ENCODE measurements at regions not wholly inside any gene's neighbourhood (a gene's known extent, or its start where the extent isn't known, plus 50 kb on each side); places are given as distances from the start of the nearest gene placed in this dataset.

DNA sequence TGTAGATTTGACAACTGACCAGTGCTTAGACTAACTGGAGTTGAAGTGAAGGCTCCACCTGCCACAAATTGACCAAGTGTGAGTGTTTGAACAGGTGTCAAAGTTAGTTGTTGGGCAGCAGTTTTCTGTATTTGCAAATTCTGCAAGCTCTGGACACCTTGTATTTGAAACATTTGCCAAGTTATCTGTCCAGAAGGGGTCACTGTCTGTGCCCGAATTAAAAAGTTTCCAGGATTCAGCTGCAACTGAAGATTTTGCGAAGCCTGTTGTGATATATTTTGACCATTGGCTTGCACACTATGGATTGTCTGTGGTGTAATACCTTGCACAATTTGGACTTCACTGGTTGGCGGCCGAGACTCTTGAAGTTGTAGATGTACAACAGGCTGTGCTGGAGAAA lies 1690.7 kb downstream of the SLITRK5 start:
- TF ChIP-seq, protein P1, sequence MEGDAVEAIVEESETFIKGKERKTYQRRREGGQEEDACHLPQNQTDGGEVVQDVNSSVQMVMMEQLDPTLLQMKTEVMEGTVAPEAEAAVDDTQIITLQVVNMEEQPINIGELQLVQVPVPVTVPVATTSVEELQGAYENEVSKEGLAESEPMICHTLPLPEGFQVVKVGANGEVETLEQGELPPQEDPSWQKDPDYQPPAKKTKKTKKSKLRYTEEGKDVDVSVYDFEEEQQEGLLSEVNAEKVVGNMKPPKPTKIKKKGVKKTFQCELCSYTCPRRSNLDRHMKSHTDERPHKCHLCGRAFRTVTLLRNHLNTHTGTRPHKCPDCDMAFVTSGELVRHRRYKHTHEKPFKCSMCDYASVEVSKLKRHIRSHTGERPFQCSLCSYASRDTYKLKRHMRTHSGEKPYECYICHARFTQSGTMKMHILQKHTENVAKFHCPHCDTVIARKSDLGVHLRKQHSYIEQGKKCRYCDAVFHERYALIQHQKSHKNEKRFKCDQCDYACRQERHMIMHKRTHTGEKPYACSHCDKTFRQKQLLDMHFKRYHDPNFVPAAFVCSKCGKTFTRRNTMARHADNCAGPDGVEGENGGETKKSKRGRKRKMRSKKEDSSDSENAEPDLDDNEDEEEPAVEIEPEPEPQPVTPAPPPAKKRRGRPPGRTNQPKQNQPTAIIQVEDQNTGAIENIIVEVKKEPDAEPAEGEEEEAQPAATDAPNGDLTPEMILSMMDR (IDR thresholded peaks at IDR 0.05) = peak; percentile 38
- no peak for TF ChIP-seq EZH2 (IDR thresholded peaks at IDR 0.05)
- no peaks in the 10 kb centered on the region for H3K4me1 Mint-ChIP-seq
- H3K36me3 Mint-ChIP-seq = peaks cover 2% of the 10 kb centered on the region
- Histone ChIP-seq H3K9me3 (ENCODE audit: low read depth) (no peaks in the 10 kb centered on the region), H3K4me1 (no peaks in the 10 kb centered on the region), H3F3A (ENCODE audit: low read depth) (no peaks in the 10 kb centered on the region), H3K4me3 (no peak overlapping the region), H3K36me3 (no peaks in the 10 kb centered on the region), H3K4me2 (no peak overlapping the region), H2AFZ (replicated peaks) (no peak overlapping the region), H3K27me3 (no peaks in the 10 kb centered on the region), H3K9ac (no peak overlapping the region), H3K27ac (no peak overlapping the region), H3K79me2 (ENCODE audit: low read depth) (no peaks in the 10 kb centered on the region), H4K20me1 (ENCODE audit: low read depth) (no peaks in the 10 kb centered on the region)
- H3K9me3 Mint-ChIP-seq = peaks cover 7% of the 10 kb centered on the region
- no peak overlapping the region for H3K4me3 Mint-ChIP-seq
- no peaks in the 10 kb centered on the region for H3K27me3 Mint-ChIP-seq (ENCODE audit: insufficient read depth, low read depth)
- no peak for DNase-seq (ENCODE audit: low spot score)
- H3K27ac Mint-ChIP-seq = no peak overlapping the region

DNA sequence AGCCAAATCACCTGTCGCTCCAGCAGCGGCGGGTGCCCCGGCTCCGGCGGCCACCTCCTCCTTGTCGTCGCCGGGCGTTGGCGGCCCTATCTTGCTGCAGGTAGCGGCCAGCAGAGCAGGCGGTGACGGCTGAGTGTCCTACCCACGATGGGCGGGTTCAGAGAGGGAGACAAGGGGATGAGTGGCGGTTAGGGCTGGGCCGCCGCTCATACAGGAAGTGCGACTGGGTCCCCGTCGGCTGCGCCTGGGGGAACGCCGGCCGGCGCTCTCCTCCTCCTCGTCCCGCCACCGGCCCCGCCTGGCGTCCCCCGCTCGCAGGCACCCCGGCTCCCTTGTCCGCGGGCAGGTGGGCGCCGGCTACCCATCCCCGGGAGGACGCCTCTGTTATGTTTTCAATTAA lies 1692.0 kb downstream of the SLITRK5 start:
- no peaks in the 10 kb centered on the region for H3K4me1 Mint-ChIP-seq
- H3K36me3 Mint-ChIP-seq = peaks cover 2% of the 10 kb centered on the region
- Histone ChIP-seq H3K27ac (no peak overlapping the region), H3K79me2 (ENCODE audit: low read depth) (no peaks in the 10 kb centered on the region), H4K20me1 (ENCODE audit: low read depth) (no peaks in the 10 kb centered on the region), H3K36me3 (no peaks in the 10 kb centered on the region), H3K4me2 (no peak overlapping the region), H3K9ac (no peak overlapping the region), H3K9me3 (ENCODE audit: low read depth) (no peaks in the 10 kb centered on the region), H3F3A (ENCODE audit: low read depth) (no peaks in the 10 kb centered on the region), H3K4me3 (no peak overlapping the region), H3K27me3 (no peaks in the 10 kb centered on the region), H2AFZ (replicated peaks) (no peak overlapping the region), H3K4me1 (no peaks in the 10 kb centered on the region)
- H3K4me3 Mint-ChIP-seq = no peak overlapping the region
- DNase-seq (ENCODE audit: low spot score) = no peak
- no peak overlapping the region for H3K27ac Mint-ChIP-seq
- TF ChIP-seq EZH2 (IDR thresholded peaks at IDR 0.05) (no peak), EZH2phosphoT487 (IDR thresholded peaks at IDR 0.05) (no peak)
- peaks cover 7% of the 10 kb centered on the region for H3K9me3 Mint-ChIP-seq
- H3K27me3 Mint-ChIP-seq (ENCODE audit: insufficient read depth, low read depth) = no peaks in the 10 kb centered on the region

DNA sequence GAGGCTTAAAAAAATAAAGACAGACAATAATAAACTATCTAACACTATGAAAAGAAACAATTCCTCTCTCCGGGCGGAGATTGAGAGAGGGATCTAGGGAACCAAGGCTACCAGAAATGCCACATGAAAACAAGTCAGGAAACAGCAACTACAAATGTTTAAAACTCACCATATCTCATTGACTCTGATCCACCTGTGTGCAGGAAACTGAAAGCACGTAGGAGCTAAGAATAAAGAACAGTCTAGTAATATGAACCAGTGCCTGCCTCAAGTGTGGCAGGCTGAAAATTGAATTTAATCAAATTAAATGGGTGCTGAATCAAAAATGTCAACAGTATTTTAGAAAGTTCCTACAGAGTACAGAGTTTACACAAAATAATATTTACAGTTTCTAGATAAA lies 1701.0 kb downstream of the SLITRK5 start:
- no peaks in the 10 kb centered on the region for H3K4me1 ChIP-seq
- TF ChIP-seq EZH2 (IDR thresholded peaks at IDR 0.05) (no peak), EZH2phosphoT487 (IDR thresholded peaks at IDR 0.05) (no peak)
- TF ChIP-seq, protein P1 (IDR thresholded peaks at IDR 0.05) = no peak
- Mint-ChIP-seq H3K27ac (no peak overlapping the region), H3K4me1 (no peaks in the 10 kb centered on the region), H3K4me3 (no peak overlapping the region), H3K36me3 (no peaks in the 10 kb centered on the region), H3K27me3 (ENCODE audit: insufficient read depth, low read depth) (no peaks in the 10 kb centered on the region), H3K9me3 (no peaks in the 10 kb centered on the region)
- no peaks in the 10 kb centered on the region for H3K9me3 ChIP-seq (ENCODE audit: low read depth)
- no peak overlapping the region for H3K27ac ChIP-seq
- H2AFZ ChIP-seq (replicated peaks) = no peak overlapping the region
- H4K20me1 ChIP-seq (ENCODE audit: low read depth) = no peaks in the 10 kb centered on the region
- H3K79me2 ChIP-seq (ENCODE audit: low read depth) = no peaks in the 10 kb centered on the region
- no peaks in the 10 kb centered on the region for H3K27me3 ChIP-seq
- H3K9ac ChIP-seq = no peak overlapping the region
- no peaks in the 10 kb centered on the region for H3F3A ChIP-seq (ENCODE audit: low read depth)
- H3K36me3 ChIP-seq = no peaks in the 10 kb centered on the region
- H3K4me3 ChIP-seq = no peak overlapping the region
- no peak for DNase-seq (ENCODE audit: low spot score)
- no peak overlapping the region for H3K4me2 ChIP-seq

DNA sequence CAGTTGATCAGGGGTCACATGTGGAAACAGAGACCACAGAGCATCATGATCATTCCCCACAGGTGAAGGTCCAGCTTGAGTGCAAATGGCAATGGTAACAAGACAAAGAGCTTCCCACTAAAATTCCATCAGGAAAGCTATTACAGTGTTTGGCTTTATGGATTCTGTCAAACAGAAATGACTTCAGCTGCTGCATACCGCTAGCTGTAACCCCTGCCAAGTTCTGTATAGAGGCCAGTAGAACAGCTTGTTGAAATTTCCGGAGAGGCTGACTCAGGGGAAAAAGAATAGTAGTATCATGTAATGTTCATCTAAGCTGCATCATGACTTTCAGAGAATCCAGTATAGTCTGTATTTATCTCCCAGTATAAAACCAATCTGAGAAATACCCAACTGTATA lies 1704.7 kb downstream of the SLITRK5 start:
- Mint-ChIP-seq H3K9me3 (peaks cover 8% of the 10 kb centered on the region), H3K27ac (no peak overlapping the region)

More for the DNA sequence above, 1704.7 kb downstream of the SLITRK5 start:
- Mint-ChIP-seq H3K4me3 (no peak overlapping the region), H3K4me1 (peaks cover 4% of the 10 kb centered on the region), H3K36me3 (no peaks in the 10 kb centered on the region), H3K27me3 (ENCODE audit: insufficient read depth, low read depth) (no peaks in the 10 kb centered on the region)
- no peak overlapping the region for H3K27ac ChIP-seq
- no peak overlapping the region for H3K4me2 ChIP-seq
- no peaks in the 10 kb centered on the region for H3K9me3 ChIP-seq (ENCODE audit: low read depth)
- no peak for DNase-seq (ENCODE audit: low spot score)
- H2AFZ ChIP-seq (replicated peaks) = no peak overlapping the region
- no peak overlapping the region for H3K9ac ChIP-seq
- no peaks in the 10 kb centered on the region for H4K20me1 ChIP-seq (ENCODE audit: low read depth)
- H3K4me3 ChIP-seq = no peak overlapping the region
- no peaks in the 10 kb centered on the region for H3F3A ChIP-seq (ENCODE audit: low read depth)
- H3K79me2 ChIP-seq (ENCODE audit: low read depth) = no peaks in the 10 kb centered on the region
- TF ChIP-seq, protein P1 (IDR thresholded peaks at IDR 0.05) = no peak
- no peak for TF ChIP-seq EZH2 (IDR thresholded peaks at IDR 0.05)
- no peak for TF ChIP-seq EZH2phosphoT487 (IDR thresholded peaks at IDR 0.05)
- H3K4me1 ChIP-seq = no peaks in the 10 kb centered on the region
- no peaks in the 10 kb centered on the region for H3K36me3 ChIP-seq
- H3K27me3 ChIP-seq = no peaks in the 10 kb centered on the region

Measured in neural progenitor cell (in vitro differentiated cells).